HEK293 (cell line): ENCODE measurements at regions not wholly inside any gene's neighbourhood (a gene's known extent, or its start where the extent isn't known, plus 50 kb on each side); places are given as distances from the start of the nearest gene placed in this dataset.

Experiments used
- CTCF ChIA-PET: fragments of 350-600 bp; formaldehyde crosslinking; extraction: SDS; loops from one replicate; lab custom pipeline; 2021; ENCODE audit warnings: antibody characterized with exemption; lab: Yijun Ruan, JAX
- POLR2A ChIA-PET: fragments of 300-600 bp; formaldehyde crosslinking; extraction: SDS; loops from one replicate; lab custom pipeline; 2020; ENCODE audit warnings: antibody characterized with exemption, inconsistent platforms; lab: Yijun Ruan, JAX
- H3K27ac ChIP-seq: fragments of 200-500 bp; sonication (Bioruptor generic); 2 replicates; pipeline ENCODE4 v1.5.1; 2014; ENCODE audit warnings: low read depth, low read length, control low read depth, inconsistent platforms; ENCODE audit errors: extremely low read depth
- H3K36me3 ChIP-seq, 2 experiments: fragments of 200-500 bp in 1 of 2; sonication (Bioruptor generic) in 1 of 2; 1 replicate in 1 of 2; 2 replicates in 1 of 2; pipeline ENCODE4 v1.5.1; 2014 to 2017; ENCODE audit warnings: inconsistent platforms in 2 of 2, low read length in 2 of 2; ENCODE audit not compliant: control insufficient read depth in 2 of 2, insufficient read depth in 1 of 2
- H3K4me1 ChIP-seq: fragments of 200-500 bp; sonication (Bioruptor generic); 2 replicates; pipeline ENCODE4 v1.5.1; 2014; ENCODE audit warnings: mild to moderate bottlenecking, low read length, inconsistent platforms; ENCODE audit not compliant: control insufficient read depth, insufficient read depth
- H3K4me3 ChIP-seq: 2 replicates; pipeline ENCODE4 v1.5.1; 2011; ENCODE audit warnings: low read depth, mild to moderate bottlenecking, control low read depth, low read length, moderate library complexity
- H3K9me3 ChIP-seq: fragments of 200-500 bp; sonication (Bioruptor generic); 2 replicates; pipeline ENCODE4 v1.5.1; 2014; ENCODE audit warnings: low read depth, low read length, inconsistent platforms; ENCODE audit not compliant: control insufficient read depth, insufficient read depth
- BCL6B ChIP-seq: fragments of 450-650 bp; formaldehyde crosslinking; IDR thresholded peaks from 2 replicates; pipeline ENCODE4 v1.5.1; 2017; ENCODE audit warnings: missing biosample characterization, missing genetic modification characterization
- HIC1 ChIP-seq: fragments of 450-650 bp; formaldehyde crosslinking; IDR thresholded peaks from 2 replicates; pipeline ENCODE4 v1.5.1; 2016; ENCODE audit warnings: missing biosample characterization, missing genetic modification characterization
- HOXC10 ChIP-seq: sonication (generic); formaldehyde crosslinking; IDR thresholded peaks from 2 replicates; pipeline ENCODE4 v1.8.1; 2023; ENCODE audit warnings: mild to moderate bottlenecking, missing genetic modification reagents
- KLF1 ChIP-seq: fragments of 450-650 bp; formaldehyde crosslinking; IDR thresholded peaks from 2 replicates; pipeline ENCODE4 v1.5.1; 2016; ENCODE audit warnings: missing biosample characterization, missing genetic modification characterization
- MZF1 ChIP-seq: fragments of 450-650 bp; formaldehyde crosslinking; IDR thresholded peaks from 2 replicates; pipeline ENCODE4 v1.5.1; 2017; ENCODE audit warnings: missing biosample characterization, missing genetic modification characterization, borderline replicate concordance
- PRDM4 ChIP-seq: fragments of 450-650 bp; formaldehyde crosslinking; IDR thresholded peaks from 2 replicates; pipeline ENCODE4 v1.5.1; 2017; ENCODE audit warnings: missing biosample characterization, missing genetic modification characterization
- REPIN1 ChIP-seq: fragments of 450-650 bp; formaldehyde crosslinking; IDR thresholded peaks from 2 replicates; pipeline ENCODE4 v1.5.1; 2017; ENCODE audit warnings: missing biosample characterization, missing genetic modification characterization, low read depth
- REST ChIP-seq: fragments of 450-650 bp; formaldehyde crosslinking; IDR thresholded peaks from 2 replicates; pipeline ENCODE4 v1.5.1; 2016; ENCODE audit warnings: missing biosample characterization, missing genetic modification characterization
- YY2 ChIP-seq: fragments of 450-650 bp; formaldehyde crosslinking; IDR thresholded peaks from 2 replicates; pipeline ENCODE4 v1.5.1; 2016; ENCODE audit warnings: missing biosample characterization, missing genetic modification characterization
- ZNF16 ChIP-seq: fragments of 450-650 bp; formaldehyde crosslinking; IDR thresholded peaks from 2 replicates; pipeline ENCODE4 v1.5.1; 2016; ENCODE audit warnings: low read depth, missing biosample characterization, missing genetic modification characterization
- ZNF280D ChIP-seq: fragments of 450-650 bp; formaldehyde crosslinking; IDR thresholded peaks from 2 replicates; pipeline ENCODE4 v1.5.1; 2016; ENCODE audit warnings: missing biosample characterization, missing genetic modification characterization
- ZNF292 ChIP-seq: fragments of 450-650 bp; formaldehyde crosslinking; IDR thresholded peaks from 2 replicates; pipeline ENCODE4 v1.5.1; 2016; ENCODE audit warnings: low read depth, missing biosample characterization, missing genetic modification characterization, borderline replicate concordance
- ZNF473 ChIP-seq: fragments of 450-650 bp; formaldehyde crosslinking; IDR thresholded peaks from 2 replicates; pipeline ENCODE4 v1.5.1; 2017; ENCODE audit warnings: missing biosample characterization, missing genetic modification characterization
- ZNF510 ChIP-seq: fragments of 450-650 bp; formaldehyde crosslinking; IDR thresholded peaks from 2 replicates; pipeline ENCODE4 v1.5.1; 2018; ENCODE audit warnings: mild to moderate bottlenecking, missing genetic modification characterization, missing biosample characterization; ENCODE audit not compliant: insufficient replicate concordance
- ZNF529 ChIP-seq: fragments of 450-650 bp; formaldehyde crosslinking; IDR thresholded peaks from 2 replicates; pipeline ENCODE4 v1.5.1; 2017; ENCODE audit warnings: missing genetic modification characterization, missing biosample characterization; ENCODE audit not compliant: insufficient replicate concordance
- ZNF555 ChIP-seq: fragments of 450-650 bp; formaldehyde crosslinking; conservative IDR thresholded peaks from 2 replicates; pipeline ENCODE4 v1.5.1; 2017; ENCODE audit warnings: missing biosample characterization, mild to moderate bottlenecking, missing genetic modification characterization, inconsistent platforms
- ZNF561 ChIP-seq: fragments of 450-650 bp; IDR thresholded peaks from 2 replicates; pipeline ENCODE4 v1.5.1; 2018; ENCODE audit warnings: missing biosample characterization, missing genetic modification characterization, borderline replicate concordance
- ZNF660 ChIP-seq: fragments of 450-650 bp; IDR thresholded peaks from 2 replicates; pipeline ENCODE4 v1.5.1; 2018; ENCODE audit warnings: missing biosample characterization, mild to moderate bottlenecking, missing genetic modification characterization

DNA sequence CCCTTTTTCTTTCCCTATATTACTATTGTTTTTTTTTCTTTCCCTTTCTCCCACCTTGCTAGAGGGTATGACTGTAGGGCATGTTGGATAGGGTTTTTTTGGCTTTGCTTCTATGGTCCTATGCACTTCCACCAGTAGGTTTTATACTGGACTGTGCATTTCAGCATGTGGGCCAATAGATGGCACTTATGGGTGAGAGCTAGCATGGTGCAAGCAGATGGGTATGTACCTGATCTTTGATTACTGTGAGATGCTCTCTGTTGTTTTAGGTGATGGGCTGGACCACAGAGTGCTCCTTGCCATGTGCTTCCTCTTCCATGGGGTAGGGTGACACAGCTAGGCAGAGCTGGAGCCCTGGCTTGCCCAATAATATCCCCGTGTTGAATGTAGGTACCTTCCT, 128.5 kb upstream of the CHD6 start:
- no peaks in the 10 kb centered on the region for H3K36me3 ChIP-seq
- no peak overlapping the region for H3K27ac ChIP-seq
- no peaks in the 10 kb centered on the region for H3K4me1 ChIP-seq
- CTCF ChIA-PET, result interaction anchor here (0.6 to 1.4 kb wide), 3 partner anchors 8 to 13 kb away, joined by 4 to 8 read pairs (median 7); no protein-coding TSS in a partner anchor
- H3K9me3 ChIP-seq, result no peaks in the 10 kb centered on the region
- TF ChIP-seq ZNF660 (tag by site-specific recombination) (no peak), ZNF473 (tag by site-specific recombination) (no peak), MZF1 (tag by site-specific recombination) (no peak), REST (tag by site-specific recombination) (no peak), BCL6B (tag by site-specific recombination) (no peak), ZNF16 (tag by site-specific recombination) (no peak), ZNF555 (no peak), YY2 (tag by site-specific recombination) (no peak), ZNF292 (no peak), KLF1 (tag by site-specific recombination) (no peak), PRDM4 (no peak), ZNF529 (tag by site-specific recombination) (no peak), ZNF561 (no peak), HIC1 (tag by site-specific recombination) (no peak), REPIN1 (tag by site-specific recombination) (no peak), HOXC10 (CRISPR knock-in tag) (no peak), ZNF510 (tag by site-specific recombination) (no peak), ZNF280D (tag by site-specific recombination) (no peak)
- POLR2A ChIA-PET, result no interaction called here
- no peak overlapping the region for H3K4me3 ChIP-seq
